Activated CD8-positive, alpha-beta T cell treated with anti-CD3 and anti-CD28 coated beads, Interleukin-2, amount 10 ng/mL, durations not matched to agents 7 days and 5 days (primary cell): ENCODE measurements at regions not wholly inside any gene's neighbourhood (a gene's known extent, or its start where the extent isn't known, plus 50 kb on each side); places are given as distances from the start of the nearest gene placed in this dataset.
A peak's percentile ranks its signal among the peaks of the same experiment; 100 is the strongest.

ENCODE experiments used
- ATAC-seq: fragments of 150-1000 bp; cut with Tn5 transposase; one replicate; pipeline ENCODE4 v1.10.0; 2021; ENCODE audit warnings: moderate library complexity
- CTCF ChIA-PET: fragments of 350-600 bp; sonication (Branson Sonifier 250); formaldehyde crosslinking; loops from one replicate; lab custom pipeline; 2021; ENCODE audit warnings: antibody characterized with exemption; lab: Charles Lee
- POLR2A ChIA-PET: fragments of 350-600 bp; sonication (Branson Sonifier 250); formaldehyde crosslinking; loops from one replicate; lab custom pipeline; 2021; ENCODE audit warnings: antibody characterized with exemption; lab: Charles Lee
- DNase-seq: peaks from one replicate; pipeline ENCODE4 v3.0.0-alpha.2; 2020
- H3K27ac Mint-ChIP-seq: one replicate; pipeline ENCODE4 v1.8.0; 2021; ENCODE audit warnings: mild to moderate bottlenecking, mixed read lengths
- H3K27me3 Mint-ChIP-seq: one replicate; pipeline ENCODE4 v1.8.0; 2021; ENCODE audit warnings: low read depth, mixed read lengths
- H3K36me3 Mint-ChIP-seq: one replicate; pipeline ENCODE4 v1.8.0; 2021; ENCODE audit warnings: low read depth, mixed read lengths
- H3K4me1 Mint-ChIP-seq: one replicate; pipeline ENCODE4 v1.8.0; 2021; ENCODE audit warnings: low read depth, mixed read lengths
- H3K4me3 Mint-ChIP-seq: one replicate; pipeline ENCODE4 v1.8.0; 2021; ENCODE audit warnings: mild to moderate bottlenecking, mixed read lengths
- H3K9me3 Mint-ChIP-seq: one replicate; pipeline ENCODE4 v1.8.0; 2022; ENCODE audit warnings: mixed read lengths; ENCODE audit not compliant: insufficient read depth

- H3K36me3 Mint-ChIP-seq = no peaks in the 10 kb centered on the region
- ChIA-PET CTCF (no interaction called here), POLR2A (no interaction called here)
These were observed 371.9 kb downstream of the CD83 start for GRCh38 chr6:14489445-14489844.

GRCh38 chr6:14498748-14499147 is 381.2 kb downstream of the CD83 start:
- peaks cover 5% of the 10 kb centered on the region for H3K9me3 Mint-ChIP-seq
- peaks cover 9% of the 10 kb centered on the region for H3K36me3 Mint-ChIP-seq
- H3K27ac Mint-ChIP-seq = no peak overlapping the region
- DNase-seq (no peak), ATAC-seq (no peak)
- POLR2A ChIA-PET = no interaction called here
- peaks cover 12% of the 10 kb centered on the region for H3K27me3 Mint-ChIP-seq
- CTCF ChIA-PET = no interaction called here
- H3K4me1 Mint-ChIP-seq = no peaks in the 10 kb centered on the region
- H3K4me3 Mint-ChIP-seq = no peak overlapping the region

More at GRCh38 chr6:14489445-14489844, 371.9 kb downstream of the CD83 start:
- Mint-ChIP-seq H3K4me1 (no peaks in the 10 kb centered on the region), H3K27ac (no peak overlapping the region), H3K9me3 (no peaks in the 10 kb centered on the region), H3K27me3 (peaks cover 6% of the 10 kb centered on the region), H3K4me3 (no peak overlapping the region)
- DNase-seq (no peak), ATAC-seq (no peak)

- DNase-seq = no peak
- Mint-ChIP-seq H3K4me1 (no peaks in the 10 kb centered on the region), H3K27me3 (peaks cover 12% of the 10 kb centered on the region), H3K4me3 (no peak overlapping the region), H3K36me3 (peaks cover 9% of the 10 kb centered on the region), H3K27ac (no peak overlapping the region), H3K9me3 (peaks cover 5% of the 10 kb centered on the region)
- CTCF ChIA-PET = no interaction called here
- ATAC-seq = no peak
- POLR2A ChIA-PET = no interaction called here
These were observed 381.7 kb downstream of the CD83 start for GRCh38 chr6:14499309-14499708.

- H3K27me3 Mint-ChIP-seq = peaks cover 12% of the 10 kb centered on the region
- CTCF ChIA-PET = no interaction called here
- H3K9me3 Mint-ChIP-seq = peaks cover 5% of the 10 kb centered on the region
- no peaks in the 10 kb centered on the region for H3K4me1 Mint-ChIP-seq
- DNase-seq (no peak), ATAC-seq (no peak)
- H3K4me3 Mint-ChIP-seq = no peak overlapping the region
- POLR2A ChIA-PET = no interaction called here
- H3K36me3 Mint-ChIP-seq = peaks cover 8% of the 10 kb centered on the region
- H3K27ac Mint-ChIP-seq = no peak overlapping the region
These were observed 382.3 kb downstream of the CD83 start for GRCh38 chr6:14499841-14500240.

- peaks cover 7% of the 10 kb centered on the region for H3K36me3 Mint-ChIP-seq
- CTCF ChIA-PET = no interaction called here
- no peak for DNase-seq
- POLR2A ChIA-PET = no interaction called here
- peaks cover 12% of the 10 kb centered on the region for H3K27me3 Mint-ChIP-seq
- no peak overlapping the region for H3K27ac Mint-ChIP-seq
- H3K4me3 Mint-ChIP-seq = no peak overlapping the region
- ATAC-seq = no peak
- H3K4me1 Mint-ChIP-seq = no peaks in the 10 kb centered on the region
- H3K9me3 Mint-ChIP-seq = peaks cover 5% of the 10 kb centered on the region
These were observed 383.2 kb downstream of the CD83 start for GRCh38 chr6:14500809-14501208.

- ATAC-seq (no peak), DNase-seq (no peak)
- Mint-ChIP-seq H3K4me1 (no peaks in the 10 kb centered on the region), H3K27me3 (peaks cover 9% of the 10 kb centered on the region), H3K9me3 (peaks cover 5% of the 10 kb centered on the region), H3K27ac (no peak overlapping the region), H3K36me3 (peaks cover 5% of the 10 kb centered on the region), H3K4me3 (no peak overlapping the region)
- POLR2A ChIA-PET = no interaction called here
- CTCF ChIA-PET = interaction anchor here (1.0 kb wide), 1 partner anchor 8 kb away, joined by 3 read pairs; no protein-coding TSS in a partner anchor
These were observed 383.7 kb downstream of the CD83 start for GRCh38 chr6:14501240-14501639.

GRCh38 chr6:14501914-14502313 is 384.3 kb downstream of the CD83 start:
- ATAC-seq (no peak), DNase-seq (no peak)
- CTCF ChIA-PET = interaction anchor here (1.0 kb wide), 1 partner anchor 9 kb away, joined by 3 read pairs; no protein-coding TSS in a partner anchor
- Mint-ChIP-seq H3K27me3 (peaks cover 5% of the 10 kb centered on the region), H3K36me3 (peaks cover 2% of the 10 kb centered on the region), H3K9me3 (peaks cover 5% of the 10 kb centered on the region), H3K4me3 (no peak overlapping the region), H3K27ac (no peak overlapping the region), H3K4me1 (peaks cover 5% of the 10 kb centered on the region)
- POLR2A ChIA-PET = no interaction called here

- Mint-ChIP-seq H3K4me1 (peaks cover 6% of the 10 kb centered on the region), H3K9me3 (no peaks in the 10 kb centered on the region), H3K27ac (no peak overlapping the region), H3K27me3 (peaks cover 5% of the 10 kb centered on the region), H3K4me3 (no peak overlapping the region), H3K36me3 (no peaks in the 10 kb centered on the region)
- CTCF ChIA-PET = no interaction called here
- POLR2A ChIA-PET = no interaction called here
- ATAC-seq = no peak
- DNase-seq = peak; percentile 7
These were observed 385.0 kb downstream of the CD83 start for GRCh38 chr6:14502551-14502950.

- DNase-seq (no peak), ATAC-seq (no peak)
- no peaks in the 10 kb centered on the region for H3K36me3 Mint-ChIP-seq
- H3K27ac Mint-ChIP-seq = no peak overlapping the region
- H3K9me3 Mint-ChIP-seq = no peaks in the 10 kb centered on the region
- peaks cover 6% of the 10 kb centered on the region for H3K4me1 Mint-ChIP-seq
- peaks cover 3% of the 10 kb centered on the region for H3K27me3 Mint-ChIP-seq
- ChIA-PET POLR2A (no interaction called here), CTCF (no interaction called here)
- H3K4me3 Mint-ChIP-seq = no peak overlapping the region
These were observed 387.8 kb downstream of the CD83 start for GRCh38 chr6:14505401-14505800.

- H3K27ac Mint-ChIP-seq = peak overlapping the region; percentile 4
- no peaks in the 10 kb centered on the region for H3K36me3 Mint-ChIP-seq
- DNase-seq (peak; percentile 17), ATAC-seq (no peak)
- H3K4me3 Mint-ChIP-seq = no peak overlapping the region
- peaks cover 6% of the 10 kb centered on the region for H3K4me1 Mint-ChIP-seq
- H3K27me3 Mint-ChIP-seq = peaks cover 10% of the 10 kb centered on the region
- POLR2A ChIA-PET = no interaction called here
- CTCF ChIA-PET = no interaction called here
- no peaks in the 10 kb centered on the region for H3K9me3 Mint-ChIP-seq
These were observed 389.2 kb downstream of the CD83 start for GRCh38 chr6:14506656-14507246.

- ChIA-PET POLR2A (no interaction called here), CTCF (no interaction called here)
- DNase-seq (no peak), ATAC-seq (no peak)
- H3K27ac Mint-ChIP-seq = no peak overlapping the region
- peaks cover 14% of the 10 kb centered on the region for H3K27me3 Mint-ChIP-seq
- H3K9me3 Mint-ChIP-seq = no peaks in the 10 kb centered on the region
- H3K4me3 Mint-ChIP-seq = no peak overlapping the region
- H3K4me1 Mint-ChIP-seq = peaks cover 15% of the 10 kb centered on the region
- H3K36me3 Mint-ChIP-seq = no peaks in the 10 kb centered on the region
These were observed 391.5 kb downstream of the CD83 start for GRCh38 chr6:14509120-14509519.

GRCh38 chr6:14510038-14510437 is 392.5 kb downstream of the CD83 start:
- ATAC-seq (no peak), DNase-seq (no peak)
- CTCF ChIA-PET = no interaction called here
- Mint-ChIP-seq H3K36me3 (no peaks in the 10 kb centered on the region), H3K4me3 (no peak overlapping the region), H3K27me3 (peaks cover 14% of the 10 kb centered on the region), H3K4me1 (peaks cover 15% of the 10 kb centered on the region), H3K9me3 (no peaks in the 10 kb centered on the region), H3K27ac (no peak overlapping the region)
- POLR2A ChIA-PET = no interaction called here
